VCaP (cell line): ENCODE measurements at regions not wholly inside any gene's neighbourhood (a gene's known extent, or its start where the extent isn't known, plus 50 kb on each side); places are given as distances from the start of the nearest gene placed in this dataset.

ENCODE experiments used
- H3K27ac ChIP-seq: fragments of 450-650 bp; 2 replicates; pipeline ENCODE4 v1.5.1; 2017
- TF ChIP-seq, protein P1 (sequence below): fragments of 450-650 bp; conservative IDR thresholded peaks from 2 replicates; pipeline ENCODE4 v1.5.1; 2017; ENCODE audit warnings: mild to moderate bottlenecking, moderate library complexity

DNA sequence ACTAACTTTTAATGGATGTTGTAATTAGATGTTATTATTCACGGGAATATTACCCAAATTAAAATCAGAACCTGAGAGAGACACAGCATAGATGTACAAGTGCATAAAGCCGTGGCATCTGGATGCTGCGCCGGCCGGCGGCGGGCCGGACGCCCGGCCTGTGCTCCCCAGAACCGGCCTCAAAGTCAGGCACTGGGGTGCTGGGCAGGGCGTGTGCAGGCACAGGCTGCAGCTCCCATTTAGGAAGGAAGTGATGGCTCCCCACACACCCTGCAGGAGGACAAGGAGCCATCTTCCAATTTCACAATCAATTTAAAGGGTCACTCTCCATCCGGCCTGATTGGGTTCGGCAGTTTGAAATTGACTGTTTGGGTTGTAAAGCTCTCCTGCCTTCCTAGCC lies 367.7 kb upstream of the SALL3 start:
- H3K27ac ChIP-seq: no peak overlapping the region
- TF ChIP-seq, protein P1, sequence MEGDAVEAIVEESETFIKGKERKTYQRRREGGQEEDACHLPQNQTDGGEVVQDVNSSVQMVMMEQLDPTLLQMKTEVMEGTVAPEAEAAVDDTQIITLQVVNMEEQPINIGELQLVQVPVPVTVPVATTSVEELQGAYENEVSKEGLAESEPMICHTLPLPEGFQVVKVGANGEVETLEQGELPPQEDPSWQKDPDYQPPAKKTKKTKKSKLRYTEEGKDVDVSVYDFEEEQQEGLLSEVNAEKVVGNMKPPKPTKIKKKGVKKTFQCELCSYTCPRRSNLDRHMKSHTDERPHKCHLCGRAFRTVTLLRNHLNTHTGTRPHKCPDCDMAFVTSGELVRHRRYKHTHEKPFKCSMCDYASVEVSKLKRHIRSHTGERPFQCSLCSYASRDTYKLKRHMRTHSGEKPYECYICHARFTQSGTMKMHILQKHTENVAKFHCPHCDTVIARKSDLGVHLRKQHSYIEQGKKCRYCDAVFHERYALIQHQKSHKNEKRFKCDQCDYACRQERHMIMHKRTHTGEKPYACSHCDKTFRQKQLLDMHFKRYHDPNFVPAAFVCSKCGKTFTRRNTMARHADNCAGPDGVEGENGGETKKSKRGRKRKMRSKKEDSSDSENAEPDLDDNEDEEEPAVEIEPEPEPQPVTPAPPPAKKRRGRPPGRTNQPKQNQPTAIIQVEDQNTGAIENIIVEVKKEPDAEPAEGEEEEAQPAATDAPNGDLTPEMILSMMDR: no peak

DNA sequence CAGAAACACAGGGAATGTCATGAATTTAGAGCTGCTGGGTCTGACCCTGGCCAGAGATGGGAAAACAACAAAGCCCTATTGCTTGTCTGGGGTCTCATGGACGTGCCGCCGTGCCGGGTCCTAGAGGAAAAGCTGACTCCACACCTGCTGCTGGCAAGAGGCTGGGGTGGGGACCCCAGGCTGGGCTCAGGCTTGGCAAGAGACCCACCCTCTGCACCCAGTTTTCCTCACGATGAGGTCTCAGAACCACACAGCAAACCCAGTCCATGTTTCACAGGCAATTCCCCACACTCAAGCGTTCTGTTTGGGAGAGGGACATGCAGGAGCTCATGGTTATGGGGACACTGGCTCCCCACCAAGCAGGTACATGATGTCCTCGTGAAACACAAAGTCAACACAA lies 367.3 kb upstream of the SALL3 start:
- TF ChIP-seq, protein P1: no peak

DNA sequence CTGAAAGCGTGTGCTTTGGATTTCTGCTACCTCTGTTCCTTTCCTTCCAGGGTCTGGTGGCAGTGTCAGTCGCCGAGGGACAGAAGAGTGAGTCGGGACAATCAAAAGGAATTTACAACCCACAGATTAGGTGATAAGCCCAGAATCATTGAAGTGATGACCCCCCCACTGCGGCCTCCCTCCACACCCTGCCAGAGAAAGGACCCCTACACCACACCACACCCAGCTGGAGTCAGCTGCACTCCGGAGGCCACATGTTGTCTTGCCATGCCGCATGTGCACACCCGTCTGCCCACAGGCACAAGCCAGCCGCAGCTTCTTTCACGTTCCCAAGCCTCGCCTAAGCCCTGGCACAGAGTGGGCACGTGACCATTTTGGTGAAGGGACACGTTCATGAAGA lies 366.8 kb upstream of the SALL3 start:
- TF ChIP-seq, protein P1: no peak
- H3K27ac ChIP-seq: no peak overlapping the region

More for the DNA sequence above, 367.3 kb upstream of the SALL3 start:
- H3K27ac ChIP-seq: no peak overlapping the region

DNA sequence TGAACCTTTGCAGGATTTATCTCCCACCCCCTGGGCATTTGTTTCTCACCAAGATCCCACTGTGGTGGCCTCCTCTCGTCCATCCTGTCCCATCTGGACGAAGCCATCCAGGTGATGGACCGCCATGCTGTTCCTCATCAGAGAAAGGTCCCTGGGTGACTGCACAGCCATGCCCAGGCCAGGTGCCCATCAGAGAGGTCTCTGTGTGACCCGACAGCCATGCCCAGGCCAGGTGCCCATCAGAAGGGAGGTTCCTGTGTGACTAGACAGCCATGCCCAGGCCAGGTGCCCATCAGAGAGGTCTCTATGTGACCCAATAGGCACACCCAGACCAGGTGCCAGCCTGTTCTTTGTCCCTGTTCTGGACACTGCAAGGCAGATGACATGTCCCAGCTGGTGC lies 360.9 kb upstream of the SALL3 start:
- TF ChIP-seq, protein P1: no peak
- H3K27ac ChIP-seq: no peak overlapping the region

DNA sequence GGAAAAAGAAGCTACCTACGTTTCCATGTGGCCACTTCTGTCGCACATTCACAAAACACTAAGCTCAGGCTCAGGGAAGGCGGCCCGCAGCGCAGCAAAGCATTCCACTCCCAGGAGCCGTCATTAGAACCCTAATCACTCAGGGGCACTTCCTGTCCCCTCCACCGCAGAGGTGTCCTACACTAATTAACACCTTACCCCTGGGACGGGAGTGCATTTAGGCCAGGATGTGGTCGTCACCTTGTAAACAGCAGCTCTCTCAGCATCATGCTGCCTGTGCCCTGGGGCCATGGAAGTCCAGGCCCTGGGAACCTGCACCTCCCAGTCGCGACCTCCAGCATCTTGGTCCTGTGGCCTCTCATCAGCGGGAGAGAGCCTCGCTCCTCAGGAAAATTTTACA lies 359.8 kb upstream of the SALL3 start:
- TF ChIP-seq, protein P1: no peak
- H3K27ac ChIP-seq: no peak overlapping the region

DNA sequence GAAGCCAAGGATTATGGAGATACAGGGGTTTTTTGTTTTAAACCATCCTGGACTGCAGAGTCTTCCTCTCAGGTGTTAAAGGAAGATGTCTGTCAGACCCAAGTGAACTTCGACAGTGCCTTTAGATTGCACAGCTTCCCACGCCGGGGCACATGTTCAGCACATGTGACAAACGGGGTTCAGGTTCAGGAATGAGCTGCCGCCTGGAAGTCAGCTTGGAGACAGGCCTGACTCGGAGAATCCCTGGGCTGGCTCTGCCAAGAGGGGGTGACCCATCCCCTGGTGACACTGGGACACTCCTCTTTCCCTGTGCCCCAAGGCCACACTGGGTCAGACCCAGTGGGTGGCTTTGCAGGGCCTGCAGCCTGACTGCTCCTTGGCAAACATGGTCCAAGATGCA lies 359.3 kb upstream of the SALL3 start:
- TF ChIP-seq, protein P1: no peak
- H3K27ac ChIP-seq: no peak overlapping the region

DNA sequence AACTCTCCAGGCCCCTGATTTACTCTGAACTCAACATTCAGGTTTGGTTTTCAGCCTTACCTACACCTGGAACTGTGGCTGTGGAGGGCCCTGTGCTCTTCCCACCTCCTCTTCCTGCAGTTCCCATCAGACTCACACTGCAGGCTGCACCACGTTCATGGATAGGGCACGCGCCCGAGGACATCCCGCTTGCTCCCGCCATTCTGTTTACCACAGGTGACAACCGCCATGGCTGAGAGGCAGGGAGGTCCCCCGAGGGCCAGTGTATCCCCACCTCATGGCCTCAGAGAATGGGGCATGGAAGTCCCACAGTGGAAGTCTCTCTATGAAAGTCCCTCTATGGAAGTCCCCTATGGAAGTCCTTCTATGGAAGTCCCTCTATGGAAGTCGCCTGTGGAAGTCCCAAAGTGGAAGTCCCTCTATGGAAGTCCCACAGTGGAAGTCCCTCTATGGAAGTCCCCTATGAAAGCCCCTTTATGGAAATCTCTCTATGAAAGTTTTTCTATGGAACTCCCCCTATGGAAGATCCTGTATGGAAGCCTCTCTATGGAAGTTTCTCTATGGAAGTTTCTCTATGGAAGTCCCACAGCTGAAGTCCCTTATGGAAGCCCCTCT lies 358.4 kb upstream of the SALL3 start:
- H3K27ac ChIP-seq: no peak overlapping the region
- TF ChIP-seq, protein P1: no peak
